ENCODE measurements at regions not wholly inside any gene's neighbourhood (a gene's known extent, or its start where the extent isn't known, plus 50 kb on each side); places are given as distances from the start of the nearest gene placed in this dataset.
"Not testable (repeated sequence)": the region's sequence is repeated elsewhere in the genome, so short reads cannot be mapped to it uniquely, and the experiment has no call there.

- no peak for TF ChIP-seq CTCF (conservative IDR thresholded peaks at IDR 0.05; ENCODE audit: low read depth, low read length)
- no peak overlapping the region for H3K4me3 ChIP-seq (ENCODE audit: low read depth, low read length)
- DNase-seq (ENCODE audit: low read depth), result no peak
These were observed 374.8 kb upstream of the KIAA1217 start for GRCh38 chr10:23834091-23834490.

DNA sequence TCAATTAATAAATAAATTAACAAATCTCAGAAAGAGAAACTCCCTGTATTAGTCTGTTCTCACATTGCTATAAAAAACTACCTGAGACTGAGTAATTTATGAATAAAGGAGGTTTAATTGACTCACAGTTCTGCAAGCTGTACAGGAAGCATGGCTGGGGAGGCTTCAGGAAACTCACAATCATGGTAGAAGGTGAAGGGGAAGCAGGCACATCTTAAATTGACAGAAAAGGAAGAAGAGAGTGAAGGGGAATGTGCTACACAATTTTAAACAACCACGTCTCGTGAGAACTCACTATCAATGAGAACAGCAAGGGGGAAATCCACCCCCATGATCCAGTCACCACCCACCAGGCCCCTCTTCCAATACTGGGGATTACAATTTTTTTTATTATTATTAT, 358.3 kb upstream of the KIAA1217 start:
- no peak for TF ChIP-seq CTCF (conservative IDR thresholded peaks at IDR 0.05; ENCODE audit: low read depth, low read length)
- H3K4me3 ChIP-seq (ENCODE audit: low read depth, low read length), result no peak overlapping the region
- no peak for DNase-seq (ENCODE audit: low read depth)

DNA sequence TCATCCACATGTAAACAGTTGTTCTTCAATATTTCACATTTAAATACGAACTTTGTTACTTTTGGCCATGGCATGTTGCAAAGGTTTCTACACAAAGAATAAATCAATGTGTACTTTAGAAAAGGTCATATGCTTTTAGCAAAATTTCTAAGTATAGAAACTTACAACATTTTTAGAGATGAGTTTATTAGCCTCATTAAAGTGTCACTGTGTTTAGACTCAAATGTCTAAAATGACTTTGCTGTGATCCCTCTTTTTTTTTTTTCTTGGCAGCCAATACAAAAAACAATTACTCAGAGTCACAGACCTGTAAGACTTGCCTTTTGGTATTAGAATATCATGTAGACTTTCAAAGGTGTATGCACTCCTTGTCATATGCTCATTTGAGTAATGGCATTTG, 349.3 kb upstream of the KIAA1217 start:
- DNase-seq (ENCODE audit: low read depth), result no peak
- H3K4me3 ChIP-seq (ENCODE audit: low read depth, low read length), result no peak overlapping the region
- no peak for TF ChIP-seq CTCF (conservative IDR thresholded peaks at IDR 0.05; ENCODE audit: low read depth, low read length)

GRCh38 chr10:23864631-23865147, 344.2 kb upstream of the KIAA1217 start:
- no peak for TF ChIP-seq CTCF (conservative IDR thresholded peaks at IDR 0.05; ENCODE audit: low read depth, low read length)
- DNase-seq (ENCODE audit: low read depth), result no peak
- H3K4me3 ChIP-seq (ENCODE audit: low read depth, low read length), result no peak overlapping the region

DNA sequence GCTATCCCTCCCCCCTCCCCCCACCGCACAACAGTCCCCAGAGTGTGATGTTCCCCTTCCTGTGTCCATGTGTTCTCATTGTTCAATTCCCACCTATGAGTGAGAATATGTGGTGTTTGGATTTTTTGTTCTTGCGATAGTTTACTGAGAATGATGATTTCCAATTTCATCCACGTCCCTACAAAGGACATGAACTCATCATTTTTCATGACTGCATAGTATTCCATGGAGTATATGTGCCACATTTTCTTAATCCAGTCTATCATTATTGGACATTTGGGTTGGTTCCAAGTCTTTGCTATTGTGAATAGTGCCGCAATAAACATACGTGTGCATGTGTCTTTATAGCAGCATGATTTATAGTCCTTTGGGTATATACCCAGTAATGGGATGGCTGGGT, 342.0 kb upstream of the KIAA1217 start:
- H3K4me3 ChIP-seq (ENCODE audit: low read depth, low read length); DNase-seq (ENCODE audit: low read depth): not testable (repeated sequence)

DNA sequence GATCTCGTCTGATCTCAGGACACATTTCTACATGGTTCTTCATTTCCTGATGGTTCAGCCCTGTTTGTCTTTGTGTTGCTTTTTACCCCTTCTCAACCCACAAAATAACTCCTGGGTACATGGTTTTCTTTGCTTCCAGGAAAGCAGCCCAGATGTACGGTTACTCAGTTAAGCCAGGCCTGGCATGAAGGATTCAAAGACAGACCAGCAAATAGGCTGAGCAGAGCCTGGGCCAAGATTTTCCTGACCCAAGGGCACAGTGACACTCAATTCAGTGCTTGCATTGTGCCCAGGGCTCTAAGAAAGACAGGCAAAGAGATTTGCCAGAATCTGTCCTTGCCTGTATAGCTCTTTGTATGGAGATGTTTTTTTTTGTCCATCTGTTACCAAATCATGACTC, 340.8 kb upstream of the KIAA1217 start:
- no peak for DNase-seq (ENCODE audit: low read depth)
- TF ChIP-seq CTCF (conservative IDR thresholded peaks at IDR 0.05; ENCODE audit: low read depth, low read length), result no peak
- no peak overlapping the region for H3K4me3 ChIP-seq (ENCODE audit: low read depth, low read length)

- H3K4me3 ChIP-seq (ENCODE audit: low read depth, low read length), result no peak overlapping the region
- DNase-seq (ENCODE audit: low read depth), result no peak
- TF ChIP-seq CTCF (conservative IDR thresholded peaks at IDR 0.05; ENCODE audit: low read depth, low read length), result no peak
These were observed 339.4 kb upstream of the KIAA1217 start for GRCh38 chr10:23869548-23869947.

GRCh38 chr10:23869996-23870395, 338.9 kb upstream of the KIAA1217 start:
- TF ChIP-seq CTCF (conservative IDR thresholded peaks at IDR 0.05; ENCODE audit: low read depth, low read length), result no peak
- no peak overlapping the region for H3K4me3 ChIP-seq (ENCODE audit: low read depth, low read length)
- no peak for DNase-seq (ENCODE audit: low read depth)

Measured in choroid plexus epithelial cell (primary cell).